HepG2 (cell line): ENCODE measurements at regions not wholly inside any gene's neighbourhood (a gene's known extent, or its start where the extent isn't known, plus 50 kb on each side); places are given as distances from the start of the nearest gene placed in this dataset.

ENCODE experiments used
- ATAC-seq: fragments of 200-7000 bp; cut with Tn5 transposase; 3 replicates; pipeline ENCODE4 v1.9.1; 2020; ENCODE audit warnings: mild to moderate bottlenecking, moderate library complexity
- BruUV-seq: library from RNA; stranded (reverse); fragments of 400-500 nt; replicated peaks from 2 replicates; lab custom pipeline; 2021; lab: Mats Ljungman, UMichigan
- CTCF ChIA-PET: fragments of 300-600 bp; formaldehyde crosslinking; extraction: SDS; loops from one replicate; lab custom pipeline; 2021; ENCODE audit warnings: low total read pairs, inconsistent platforms, low intra/inter-chr PET ratio; lab: Yijun Ruan, JAX
- POLR2A ChIA-PET: fragments of 350-600 bp; sonication (Branson Sonifier 250); formaldehyde crosslinking; loops from one replicate; lab custom pipeline; 2020; ENCODE audit warnings: antibody characterized with exemption, inconsistent platforms; lab: Yijun Ruan, JAX
- DNase-seq: peaks from one replicate; pipeline ENCODE4 v3.0.0-alpha.2; 2015; ENCODE audit warnings: low spot score
- FAIRE-seq: peaks from 3 replicates; lab custom pipeline; 2011; peaks lifted over from hg19 to GRCh38; lab: Jason Lieb, UNC
- H2AFZ ChIP-seq: one replicate; pipeline ENCODE4 v1.6.1; 2011; ENCODE audit warnings: low read length, inconsistent platforms
- H3K27ac ChIP-seq: fragments of 300-600 bp; 3 replicates; pipeline ENCODE4 v1.8.0; 2011; ENCODE audit warnings: mixed run types, mild to moderate bottlenecking, mixed read lengths, low read length, inconsistent platforms; ENCODE audit not compliant: insufficient read depth; ENCODE audit errors: extremely low read length
- H3K27me3 ChIP-seq, 2 experiments: fragments of 200-600 bp in 1 of 2; 2 replicates in 1 of 2; 3 replicates in 1 of 2; pipeline versions ENCODE4 v1.6.0 to v1.8.0; 2011; ENCODE audit warnings: low read length in 2 of 2, mild to moderate bottlenecking in 2 of 2, moderate library complexity in 2 of 2, inconsistent platforms in 1 of 2; ENCODE audit not compliant: insufficient read depth in 2 of 2, control insufficient read depth in 1 of 2
- H3K36me3 ChIP-seq, 2 experiments: fragments of 200-600 bp in 1 of 2; replicated peaks in 1 of 2; 2 replicates in 1 of 2; 3 replicates in 1 of 2; pipeline versions ENCODE4 v1.5.1 to v1.8.0; 2011; ENCODE audit warnings: low read length in 2 of 2, inconsistent platforms in 1 of 2; ENCODE audit not compliant: insufficient read depth in 2 of 2, control insufficient read depth in 1 of 2
- H3K4me1 ChIP-seq: 2 replicates; pipeline ENCODE4 v1.5.1; 2012; ENCODE audit warnings: low read length, inconsistent platforms; ENCODE audit not compliant: insufficient read depth
- H3K4me2 ChIP-seq: 2 replicates; pipeline ENCODE4 v1.6.0; 2011; ENCODE audit warnings: low read depth, low read length, inconsistent platforms
- H3K4me3 ChIP-seq, 3 experiments: fragments of 200-600 bp in 1 of 3; sonication (generic), shearing (Covaris generic) in 1 of 3; replicated peaks in 1 of 3; 2 replicates each; pipeline ENCODE4 v1.5.1; 2011 to 2016; ENCODE audit warnings: low read length in 3 of 3, inconsistent platforms in 2 of 3, low read depth in 2 of 3, mild to moderate bottlenecking in 2 of 3, control low read depth in 1 of 3, mixed read lengths in 1 of 3; ENCODE audit not compliant: insufficient read depth in 1 of 3
- H3K79me2 ChIP-seq: one replicate; pipeline ENCODE4 v1.6.1; 2011; ENCODE audit warnings: low read length, inconsistent platforms; ENCODE audit not compliant: insufficient read depth
- H3K9ac ChIP-seq: 2 replicates; pipeline ENCODE4 v1.6.0; 2011; ENCODE audit warnings: mild to moderate bottlenecking, low read depth, low read length, inconsistent platforms; ENCODE audit not compliant: insufficient read depth
- H3K9me3 ChIP-seq: 2 replicates; pipeline ENCODE4 v1.5.1; 2012; ENCODE audit warnings: mild to moderate bottlenecking, low read length
- H4K20me1 ChIP-seq: 2 replicates; pipeline ENCODE4 v1.6.0; 2011; ENCODE audit warnings: inconsistent platforms, mild to moderate bottlenecking, low read length, moderate library complexity; ENCODE audit not compliant: insufficient read depth
- ARNT2 ChIP-seq: sonication (generic); formaldehyde crosslinking; IDR thresholded peaks from 2 replicates; pipeline ENCODE4 v1.8.0; 2022; ENCODE audit warnings: mild to moderate bottlenecking, low read depth, missing genetic modification reagents, moderate library complexity
- GABPA ChIP-seq, 2 experiments: IDR thresholded peaks; 2 replicates each; pipeline ENCODE4 v1.6.1; 2011 to 2016; ENCODE audit warnings: low read depth in 2 of 2, low read length in 1 of 2, missing biosample characterization in 1 of 2, missing genetic modification characterization in 1 of 2
- HOXA5 ChIP-seq: sonication (generic); formaldehyde crosslinking; IDR thresholded peaks from 2 replicates; pipeline ENCODE4 v1.4.0; 2020; ENCODE audit warnings: missing genetic modification reagents
- MAZ ChIP-seq, 2 experiments: sonication (generic) in 1 of 2; formaldehyde crosslinking in 1 of 2; IDR thresholded peaks; 2 replicates each; pipeline versions ENCODE4 v1.5.0 to v1.6.1; 2012 to 2020; ENCODE audit warnings: low read depth in 2 of 2, mild to moderate bottlenecking in 2 of 2, borderline replicate concordance in 1 of 2, improper control_type of control experiment in 1 of 2, low read length in 1 of 2, missing genetic modification reagents in 1 of 2, moderate library complexity in 1 of 2
- NFKB2 ChIP-seq: sonication (generic); formaldehyde crosslinking; IDR thresholded peaks from 2 replicates; pipeline ENCODE4 v1.4.0; 2020; ENCODE audit warnings: missing genetic modification reagents, borderline replicate concordance
- PCBP1 ChIP-seq: fragments of 200-400 bp; formaldehyde crosslinking; IDR thresholded peaks from 2 replicates; pipeline ENCODE4 v1.6.1; 2017; ENCODE audit warnings: mild to moderate bottlenecking, low read depth, low read length, borderline replicate concordance
- PHB2 ChIP-seq: fragments of 450-650 bp; IDR thresholded peaks from 2 replicates; pipeline ENCODE4 v1.6.1; 2018; ENCODE audit not compliant: partially characterized antibody
- RARA ChIP-seq: IDR thresholded peaks from 2 replicates; pipeline ENCODE4 v1.6.1; 2016; ENCODE audit warnings: missing genetic modification reagents, missing compliant biosample characterization
- XRCC5 ChIP-seq: fragments of 200-400 bp; formaldehyde crosslinking; optimal IDR thresholded peaks from 2 replicates; pipeline ENCODE3; 2017; ENCODE audit warnings: mild to moderate bottlenecking, low read length
- ZFP37 ChIP-seq: sonication (generic); formaldehyde crosslinking; IDR thresholded peaks from 2 replicates; pipeline ENCODE4 v1.4.0; 2020; ENCODE audit warnings: missing genetic modification reagents, borderline replicate concordance
- ZKSCAN8 ChIP-seq: IDR thresholded peaks from 2 replicates; pipeline ENCODE4 v1.6.1; 2016; ENCODE audit warnings: borderline replicate concordance, missing genetic modification reagents, missing compliant biosample characterization
- ZNF34 ChIP-seq: sonication (generic); formaldehyde crosslinking; IDR thresholded peaks from 2 replicates; pipeline ENCODE4 v1.4.0; 2020; ENCODE audit warnings: mild to moderate bottlenecking, missing genetic modification reagents, borderline replicate concordance
- ZNF367 ChIP-seq: sonication (generic); formaldehyde crosslinking; IDR thresholded peaks from 2 replicates; pipeline ENCODE4 v1.4.0; 2020; ENCODE audit warnings: missing genetic modification reagents, borderline replicate concordance
- ZNF724P ChIP-seq: sonication (generic); formaldehyde crosslinking; IDR thresholded peaks from 2 replicates; pipeline ENCODE4 v1.8.0; 2022; ENCODE audit warnings: missing genetic modification reagents, borderline replicate concordance
- WGBS: methylation state at CpG from one replicate; pipeline ENCODE4 v1.1.6; 2017; ENCODE audit warnings: low lambda C conversion rate; 5-methylcytosine and 5-hydroxymethylcytosine counted together
- in situ Hi-C: cut with HindIII; loops from 2 replicates; pipeline ENCODE4 v1.10.0; 2017; ENCODE audit warnings: low pct_unique_long_range_greater_than_20kb; ENCODE audit not compliant: extremely low pct_ligation_motif_present
- intact Hi-C: fragments of 100-400 bp; cut with micrococcal nuclease; formaldehyde crosslinking; loops from one replicate; pipeline ENCODE4 v1.10.0; 2022; ENCODE audit not compliant: unreplicated experiment
- TF ChIP-seq, protein P1 (sequence below): fragments of 450-650 bp; IDR thresholded peaks from 2 replicates; pipeline ENCODE4 v1.6.1; 2017; ENCODE audit warnings: mild to moderate bottlenecking
- TF ChIP-seq, protein P2 (sequence below): sonication (generic); formaldehyde crosslinking; IDR thresholded peaks from 2 replicates; pipeline ENCODE4 v1.4.0; 2020; ENCODE audit warnings: missing genetic modification reagents
- TF ChIP-seq, protein P3 (sequence below): sonication (generic); formaldehyde crosslinking; IDR thresholded peaks from 2 replicates; pipeline ENCODE4 v1.5.0; 2020; ENCODE audit warnings: mild to moderate bottlenecking, missing genetic modification reagents

DNA sequence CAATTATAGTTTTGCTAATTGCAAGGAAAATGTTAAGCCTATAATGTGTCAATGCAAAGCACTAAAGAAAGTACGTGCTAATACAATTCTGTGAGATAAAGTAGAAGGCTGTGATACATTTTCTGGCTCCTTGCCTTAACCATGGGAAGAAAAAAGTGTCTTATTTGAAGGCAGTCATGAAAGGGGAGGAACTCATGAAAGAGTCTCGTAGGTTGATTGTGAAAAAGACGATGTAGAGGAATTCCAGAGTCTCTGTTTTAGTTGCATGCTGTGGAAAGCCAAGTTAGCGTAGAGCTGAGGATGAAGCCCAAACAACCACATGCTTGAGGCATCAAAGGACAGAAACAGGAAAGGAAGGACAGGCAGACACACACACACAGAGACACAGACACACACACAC lies 214.1 kb downstream of the MEIS1 start:
- WGBS: 4% methylated on average over 4 of the region's 4 CpGs
- Histone ChIP-seq H3K79me2 (no peaks in the 10 kb centered on the region), H2AFZ (no peak overlapping the region), H3K4me3 (no peak overlapping the region), H3K27me3 (no peaks in the 10 kb centered on the region; a peak in 1 of 5 replicates), H3K4me2 (no peak overlapping the region), H3K9me3 (no peaks in the 10 kb centered on the region), H3K27ac (no peak overlapping the region), H3K36me3 (no peaks in the 10 kb centered on the region), H3K4me1 (no peaks in the 10 kb centered on the region), H3K9ac (no peak overlapping the region), H4K20me1 (no peaks in the 10 kb centered on the region)
- no peak for DNase-seq
- intact Hi-C loops: no loop called here
- no TSS peak for BruUV-seq
- no peak for FAIRE-seq
- no peak for ATAC-seq
- no peak for TF ChIP-seq ZKSCAN8 (CRISPR knock-in tag)
- TF ChIP-seq, protein P1, sequence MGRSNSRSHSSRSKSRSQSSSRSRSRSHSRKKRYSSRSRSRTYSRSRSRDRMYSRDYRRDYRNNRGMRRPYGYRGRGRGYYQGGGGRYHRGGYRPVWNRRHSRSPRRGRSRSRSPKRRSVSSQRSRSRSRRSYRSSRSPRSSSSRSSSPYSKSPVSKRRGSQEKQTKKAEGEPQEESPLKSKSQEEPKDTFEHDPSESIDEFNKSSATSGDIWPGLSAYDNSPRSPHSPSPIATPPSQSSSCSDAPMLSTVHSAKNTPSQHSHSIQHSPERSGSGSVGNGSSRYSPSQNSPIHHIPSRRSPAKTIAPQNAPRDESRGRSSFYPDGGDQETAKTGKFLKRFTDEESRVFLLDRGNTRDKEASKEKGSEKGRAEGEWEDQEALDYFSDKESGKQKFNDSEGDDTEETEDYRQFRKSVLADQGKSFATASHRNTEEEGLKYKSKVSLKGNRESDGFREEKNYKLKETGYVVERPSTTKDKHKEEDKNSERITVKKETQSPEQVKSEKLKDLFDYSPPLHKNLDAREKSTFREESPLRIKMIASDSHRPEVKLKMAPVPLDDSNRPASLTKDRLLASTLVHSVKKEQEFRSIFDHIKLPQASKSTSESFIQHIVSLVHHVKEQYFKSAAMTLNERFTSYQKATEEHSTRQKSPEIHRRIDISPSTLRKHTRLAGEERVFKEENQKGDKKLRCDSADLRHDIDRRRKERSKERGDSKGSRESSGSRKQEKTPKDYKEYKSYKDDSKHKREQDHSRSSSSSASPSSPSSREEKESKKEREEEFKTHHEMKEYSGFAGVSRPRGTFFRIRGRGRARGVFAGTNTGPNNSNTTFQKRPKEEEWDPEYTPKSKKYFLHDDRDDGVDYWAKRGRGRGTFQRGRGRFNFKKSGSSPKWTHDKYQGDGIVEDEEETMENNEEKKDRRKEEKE: no peak
- no peak for TF ChIP-seq GABPA (IDR thresholded peaks at IDR 0.05; ENCODE audit: low read depth, low read length)
- no peak for TF ChIP-seq GABPA (CRISPR knock-in tag; IDR thresholded peaks at IDR 0.05; ENCODE audit: low read depth)
- TF ChIP-seq ZNF34 (CRISPR knock-in tag): no peak
- TF ChIP-seq NFKB2 (CRISPR knock-in tag): no peak
- TF ChIP-seq HOXA5 (CRISPR knock-in tag): no peak
- TF ChIP-seq PHB2: no peak
- no peak for TF ChIP-seq RARA (CRISPR knock-in tag)
- TF ChIP-seq, protein P2, sequence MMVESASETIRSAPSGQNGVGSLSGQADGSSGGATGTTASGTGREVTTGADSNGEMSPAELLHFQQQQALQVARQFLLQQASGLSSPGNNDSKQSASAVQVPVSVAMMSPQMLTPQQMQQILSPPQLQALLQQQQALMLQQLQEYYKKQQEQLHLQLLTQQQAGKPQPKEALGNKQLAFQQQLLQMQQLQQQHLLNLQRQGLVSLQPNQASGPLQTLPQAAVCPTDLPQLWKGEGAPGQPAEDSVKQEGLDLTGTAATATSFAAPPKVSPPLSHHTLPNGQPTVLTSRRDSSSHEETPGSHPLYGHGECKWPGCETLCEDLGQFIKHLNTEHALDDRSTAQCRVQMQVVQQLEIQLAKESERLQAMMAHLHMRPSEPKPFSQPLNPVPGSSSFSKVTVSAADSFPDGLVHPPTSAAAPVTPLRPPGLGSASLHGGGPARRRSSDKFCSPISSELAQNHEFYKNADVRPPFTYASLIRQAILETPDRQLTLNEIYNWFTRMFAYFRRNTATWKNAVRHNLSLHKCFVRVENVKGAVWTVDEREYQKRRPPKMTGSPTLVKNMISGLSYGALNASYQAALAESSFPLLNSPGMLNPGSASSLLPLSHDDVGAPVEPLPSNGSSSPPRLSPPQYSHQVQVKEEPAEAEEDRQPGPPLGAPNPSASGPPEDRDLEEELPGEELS (CRISPR knock-in tag): no peak
- no peak for TF ChIP-seq ZNF724P (CRISPR knock-in tag)
- TF ChIP-seq, protein P3, sequence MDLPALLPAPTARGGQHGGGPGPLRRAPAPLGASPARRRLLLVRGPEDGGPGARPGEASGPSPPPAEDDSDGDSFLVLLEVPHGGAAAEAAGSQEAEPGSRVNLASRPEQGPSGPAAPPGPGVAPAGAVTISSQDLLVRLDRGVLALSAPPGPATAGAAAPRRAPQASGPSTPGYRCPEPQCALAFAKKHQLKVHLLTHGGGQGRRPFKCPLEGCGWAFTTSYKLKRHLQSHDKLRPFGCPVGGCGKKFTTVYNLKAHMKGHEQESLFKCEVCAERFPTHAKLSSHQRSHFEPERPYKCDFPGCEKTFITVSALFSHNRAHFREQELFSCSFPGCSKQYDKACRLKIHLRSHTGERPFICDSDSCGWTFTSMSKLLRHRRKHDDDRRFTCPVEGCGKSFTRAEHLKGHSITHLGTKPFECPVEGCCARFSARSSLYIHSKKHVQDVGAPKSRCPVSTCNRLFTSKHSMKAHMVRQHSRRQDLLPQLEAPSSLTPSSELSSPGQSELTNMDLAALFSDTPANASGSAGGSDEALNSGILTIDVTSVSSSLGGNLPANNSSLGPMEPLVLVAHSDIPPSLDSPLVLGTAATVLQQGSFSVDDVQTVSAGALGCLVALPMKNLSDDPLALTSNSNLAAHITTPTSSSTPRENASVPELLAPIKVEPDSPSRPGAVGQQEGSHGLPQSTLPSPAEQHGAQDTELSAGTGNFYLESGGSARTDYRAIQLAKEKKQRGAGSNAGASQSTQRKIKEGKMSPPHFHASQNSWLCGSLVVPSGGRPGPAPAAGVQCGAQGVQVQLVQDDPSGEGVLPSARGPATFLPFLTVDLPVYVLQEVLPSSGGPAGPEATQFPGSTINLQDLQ (CRISPR knock-in tag): no peak
- no peak for TF ChIP-seq XRCC5
- no peak for TF ChIP-seq ARNT2 (CRISPR knock-in tag)
- TF ChIP-seq PCBP1: no peak
- TF ChIP-seq ZNF367 (CRISPR knock-in tag): no peak
- no peak for TF ChIP-seq MAZ (IDR thresholded peaks at IDR 0.05; ENCODE audit: borderline replicate concordance, low read depth, low read length)
- no peak for TF ChIP-seq MAZ (CRISPR knock-in tag; IDR thresholded peaks at IDR 0.05; ENCODE audit: low read depth)
- no peak for TF ChIP-seq ZFP37
- ChIA-PET POLR2A (no interaction called here), CTCF (no interaction called here)
- in situ Hi-C loops: no loop called here
